ENCODE measurements at regions not wholly inside any gene's neighbourhood (a gene's known extent, or its start where the extent isn't known, plus 50 kb on each side); places are given as distances from the start of the nearest gene placed in this dataset.
"Not testable (repeated sequence)": the region's sequence is repeated elsewhere in the genome, so short reads cannot be mapped to it uniquely, and the experiment has no call there.

DNA sequence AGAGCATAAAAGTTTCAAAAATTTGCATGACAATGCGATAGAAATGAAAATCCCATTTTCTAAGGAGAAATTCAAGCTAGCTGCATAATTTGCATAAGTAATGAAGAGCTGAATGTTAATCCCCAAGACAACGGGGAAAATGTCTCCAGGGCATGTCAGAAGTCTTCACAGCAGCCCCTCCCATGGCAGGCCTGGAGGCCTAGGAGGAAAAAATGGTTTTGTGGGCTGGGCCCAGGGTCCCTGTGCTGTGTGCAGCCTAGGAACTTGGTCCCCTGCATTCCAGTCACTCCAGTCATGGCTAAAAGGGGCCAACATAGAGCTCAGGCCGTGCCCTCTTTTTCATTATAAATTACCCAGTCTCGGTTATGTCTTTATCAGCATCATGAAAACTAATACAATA, 494.1 kb upstream of the NR5A2 start:
- TF ChIP-seq EP300, POLR2AphosphoS5, POLR2A (IDR thresholded peaks at IDR 0.05): not testable (repeated sequence)
- TF ChIP-seq, protein P1, sequence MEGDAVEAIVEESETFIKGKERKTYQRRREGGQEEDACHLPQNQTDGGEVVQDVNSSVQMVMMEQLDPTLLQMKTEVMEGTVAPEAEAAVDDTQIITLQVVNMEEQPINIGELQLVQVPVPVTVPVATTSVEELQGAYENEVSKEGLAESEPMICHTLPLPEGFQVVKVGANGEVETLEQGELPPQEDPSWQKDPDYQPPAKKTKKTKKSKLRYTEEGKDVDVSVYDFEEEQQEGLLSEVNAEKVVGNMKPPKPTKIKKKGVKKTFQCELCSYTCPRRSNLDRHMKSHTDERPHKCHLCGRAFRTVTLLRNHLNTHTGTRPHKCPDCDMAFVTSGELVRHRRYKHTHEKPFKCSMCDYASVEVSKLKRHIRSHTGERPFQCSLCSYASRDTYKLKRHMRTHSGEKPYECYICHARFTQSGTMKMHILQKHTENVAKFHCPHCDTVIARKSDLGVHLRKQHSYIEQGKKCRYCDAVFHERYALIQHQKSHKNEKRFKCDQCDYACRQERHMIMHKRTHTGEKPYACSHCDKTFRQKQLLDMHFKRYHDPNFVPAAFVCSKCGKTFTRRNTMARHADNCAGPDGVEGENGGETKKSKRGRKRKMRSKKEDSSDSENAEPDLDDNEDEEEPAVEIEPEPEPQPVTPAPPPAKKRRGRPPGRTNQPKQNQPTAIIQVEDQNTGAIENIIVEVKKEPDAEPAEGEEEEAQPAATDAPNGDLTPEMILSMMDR (IDR thresholded peaks at IDR 0.05) = not testable (repeated sequence)

Measured in suprapubic skin (tissue), 4 donors.